MV-4-11 (cell line): ENCODE measurements at regions not wholly inside any gene's neighbourhood (a gene's known extent, or its start where the extent isn't known, plus 50 kb on each side); places are given as distances from the start of the nearest gene placed in this dataset.
A peak's percentile ranks its signal among the peaks of the same experiment; 100 is the strongest.
"Not testable (repeated sequence)": the region's sequence is repeated elsewhere in the genome, so short reads cannot be mapped to it uniquely, and the experiment has no call there.

ENCODE experiments used
- DNase-seq: peaks from one replicate; lab custom pipeline; 2025; lab: John Stamatoyannopoulos, UW

DNA sequence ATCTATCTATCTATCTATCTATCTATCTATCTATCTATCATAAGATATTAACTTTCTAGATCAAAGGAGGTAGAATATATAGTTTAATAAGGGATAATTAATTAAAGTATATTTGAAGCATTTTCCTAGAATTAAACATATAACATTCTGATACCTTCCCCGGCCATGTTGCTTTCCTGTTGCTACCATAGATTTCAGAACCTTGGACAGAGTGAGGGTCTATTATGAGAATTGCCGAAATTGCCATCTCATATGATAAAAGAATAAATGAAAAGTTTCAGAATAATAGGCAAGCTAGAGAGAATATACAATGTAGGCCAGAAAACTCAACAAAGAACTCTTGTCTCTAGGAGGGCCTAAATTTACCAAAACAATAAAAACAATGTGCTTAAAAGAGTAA, 706.1 kb upstream of the TMPRSS15 start:
- DNase-seq: no peak

DNA sequence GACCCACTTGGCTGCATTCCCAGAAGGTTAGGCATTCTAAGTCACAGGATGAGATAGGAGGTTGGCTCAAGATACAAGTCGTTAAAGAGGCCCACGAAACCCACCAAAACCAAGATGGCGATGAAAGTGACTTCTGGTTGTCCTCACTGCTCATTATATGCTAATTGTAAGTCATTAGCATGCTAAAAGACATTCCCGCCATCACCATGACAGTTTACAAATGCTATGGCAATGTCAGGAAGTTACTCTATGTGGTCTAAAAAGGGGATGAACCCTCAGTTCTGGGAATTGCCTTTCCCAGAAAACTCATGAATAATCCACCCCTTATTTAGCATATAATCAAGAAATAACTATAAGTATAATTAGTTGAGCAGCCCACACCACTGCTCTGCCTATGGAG, 715.7 kb upstream of the TMPRSS15 start:
- DNase-seq: not testable (repeated sequence)

DNA sequence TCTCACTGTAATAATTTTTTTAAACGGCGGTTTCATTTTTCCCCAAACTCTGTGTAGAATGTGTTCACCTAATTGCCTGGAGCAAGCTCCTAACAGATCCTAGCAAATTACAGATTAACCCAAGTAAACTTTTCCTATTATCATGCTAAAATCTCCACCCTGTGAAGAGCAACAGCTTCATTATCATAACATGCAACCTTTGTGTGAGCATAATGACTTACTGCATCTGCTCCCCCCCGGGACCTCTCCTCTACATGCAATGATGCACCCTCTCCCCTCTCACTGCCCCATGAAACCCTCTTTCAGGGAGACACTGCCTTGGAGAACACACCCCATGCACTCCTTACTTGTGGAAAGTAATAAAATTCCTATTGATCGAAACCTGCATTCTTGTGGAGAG, 717.0 kb upstream of the TMPRSS15 start:
- DNase-seq: no peak

DNA sequence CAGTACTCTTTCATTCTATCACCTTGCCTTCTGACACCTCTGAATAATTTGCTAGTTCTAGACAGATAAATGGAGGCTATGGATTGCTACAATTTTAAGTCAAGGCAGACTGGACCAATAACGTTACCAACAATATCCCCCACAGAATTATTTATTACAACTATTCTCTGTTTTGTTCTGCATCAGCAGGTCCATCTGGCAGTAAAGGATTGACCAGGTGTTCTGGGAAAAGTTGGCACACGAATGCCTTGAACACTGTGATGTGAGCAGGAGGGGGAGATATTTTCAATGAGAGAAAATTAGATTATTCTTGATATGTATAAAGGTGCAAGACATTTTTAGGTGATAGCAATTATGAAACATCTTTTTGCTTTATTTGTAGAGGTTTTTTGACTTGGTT, 718.8 kb upstream of the TMPRSS15 start:
- no peak for DNase-seq

DNA sequence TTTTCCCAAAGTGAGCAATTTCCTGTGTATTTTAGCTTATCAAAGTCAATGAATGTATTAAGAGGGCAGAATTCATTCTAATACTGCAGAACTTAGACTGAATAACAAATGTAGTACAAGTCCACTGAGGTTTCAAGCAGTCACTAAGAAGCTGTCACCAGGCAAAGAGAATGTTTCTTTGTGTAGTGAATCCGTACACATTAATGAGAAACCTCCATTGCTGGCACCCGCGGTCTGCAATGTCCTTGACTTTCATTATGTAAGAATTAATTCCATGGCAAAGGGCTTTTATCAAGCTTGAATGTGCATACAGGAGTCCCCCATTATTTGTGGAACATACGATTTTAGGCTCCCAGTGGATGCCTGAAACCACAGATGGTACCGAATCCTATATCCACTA, 719.5 kb upstream of the TMPRSS15 start:
- no peak for DNase-seq

DNA sequence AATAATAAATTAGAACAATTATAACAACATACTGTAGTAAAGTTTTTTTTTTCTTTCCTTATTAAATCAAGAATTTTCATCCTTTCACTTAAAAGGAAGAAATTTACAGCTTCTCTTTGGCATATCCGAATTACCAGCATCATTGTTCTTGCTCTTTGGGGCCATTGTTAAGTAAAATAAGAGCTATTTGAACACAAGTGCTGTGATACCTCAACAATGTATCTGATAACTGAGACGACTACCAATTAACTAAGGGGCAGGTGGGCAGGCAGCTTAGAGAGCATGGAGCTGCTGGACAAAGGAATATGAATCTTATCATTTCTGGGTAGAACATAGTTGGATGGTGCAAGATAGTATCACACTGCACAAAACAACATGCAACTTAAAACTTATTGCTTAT, 719.9 kb upstream of the TMPRSS15 start:
- DNase-seq: no peak

DNA sequence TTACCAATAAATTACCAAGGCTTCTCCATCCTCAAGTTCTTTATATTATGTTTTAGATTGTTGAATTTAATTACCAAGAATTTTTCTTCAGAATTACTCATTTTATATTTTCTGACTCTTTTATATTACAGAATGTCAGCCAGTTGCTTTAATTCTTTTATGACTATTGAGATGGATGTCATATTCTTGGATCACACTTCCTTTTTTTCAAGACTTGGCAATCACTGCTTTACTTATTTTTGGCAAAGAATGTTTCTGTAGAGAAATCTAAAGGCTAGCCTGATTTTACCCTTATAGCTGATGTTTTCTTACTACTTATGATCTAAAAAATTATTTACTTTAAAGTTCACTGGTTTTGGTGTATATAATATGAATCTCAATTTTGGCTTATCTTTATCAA, 721.1 kb upstream of the TMPRSS15 start:
- DNase-seq: no peak

DNA sequence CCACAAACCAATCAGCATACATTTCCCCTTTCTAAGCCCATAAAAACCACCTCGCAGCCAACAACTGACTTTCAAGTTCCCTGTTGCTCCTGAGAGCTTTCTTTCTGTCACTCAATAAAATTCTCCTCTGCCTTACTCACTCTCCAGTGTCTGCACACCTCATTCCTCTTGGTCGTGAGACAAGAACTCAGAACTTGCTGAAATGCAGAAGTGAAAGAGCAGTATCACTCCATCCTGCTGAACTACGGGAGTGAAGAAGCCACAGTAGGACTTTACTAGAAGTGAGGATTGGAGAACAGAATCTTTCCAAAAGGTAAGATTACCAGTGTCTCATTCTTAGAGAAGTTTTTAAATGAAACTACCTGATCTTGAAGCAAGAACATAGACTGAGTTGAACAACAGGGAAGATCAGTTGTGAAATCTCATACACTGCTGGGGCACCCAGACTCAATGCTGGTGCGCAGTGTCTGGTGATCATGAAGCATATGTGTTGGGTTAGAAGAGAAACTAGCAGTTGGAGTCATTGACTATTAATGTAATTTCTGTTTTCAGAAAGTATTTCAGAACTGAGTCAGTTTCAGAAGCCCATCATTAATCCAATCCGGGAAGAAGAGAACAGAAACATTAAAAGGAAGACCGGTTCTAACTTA, 726.9 kb upstream of the TMPRSS15 start:
- DNase-seq: peak; percentile 84

DNA sequence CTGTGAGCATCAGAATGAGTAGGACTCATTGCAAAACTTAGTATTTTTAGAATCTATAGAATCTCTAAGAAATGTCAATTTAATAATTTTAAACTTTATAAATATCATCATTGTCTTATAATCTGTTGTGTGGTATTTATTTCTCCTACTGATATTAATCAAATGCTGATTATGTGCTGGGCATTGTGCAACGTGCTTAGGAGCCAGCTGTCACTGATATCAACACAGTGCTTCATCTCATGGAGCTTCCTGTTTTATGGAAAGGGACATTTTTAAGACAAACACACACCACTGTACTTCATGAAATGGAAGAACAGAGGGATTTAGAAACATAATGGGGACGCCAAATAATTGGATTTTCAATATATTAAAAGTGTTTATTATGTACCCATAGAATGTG, 737.9 kb upstream of the TMPRSS15 start:
- peak; percentile 4 for DNase-seq

DNA sequence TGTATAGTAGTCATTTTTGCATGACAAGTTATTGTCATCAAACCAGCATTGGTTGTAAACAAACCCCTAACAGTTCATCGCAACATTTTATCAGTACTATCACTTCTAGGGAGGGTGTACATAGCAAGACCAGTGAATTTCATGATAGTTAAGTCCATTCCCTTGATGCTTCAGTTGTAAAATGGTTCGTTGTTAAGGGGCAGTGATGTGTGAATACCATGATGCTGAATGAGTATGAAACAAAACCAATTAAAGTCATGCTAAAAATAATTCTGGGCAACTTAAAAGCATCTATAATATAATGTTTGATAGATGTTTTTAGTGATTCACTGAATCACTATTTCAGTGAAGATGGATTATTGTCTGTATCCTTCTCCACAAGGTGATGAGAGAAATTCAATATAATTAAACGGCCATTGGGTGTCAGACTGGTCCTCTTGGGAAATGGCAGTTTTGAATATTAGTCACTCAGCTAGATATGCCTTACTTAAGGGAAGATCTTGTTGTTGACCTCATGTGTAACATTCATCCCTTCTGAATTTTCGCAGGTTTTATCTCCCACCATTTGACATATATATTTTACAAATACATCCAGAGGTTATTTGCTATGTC, 742.2 kb upstream of the TMPRSS15 start:
- no peak for DNase-seq

DNA sequence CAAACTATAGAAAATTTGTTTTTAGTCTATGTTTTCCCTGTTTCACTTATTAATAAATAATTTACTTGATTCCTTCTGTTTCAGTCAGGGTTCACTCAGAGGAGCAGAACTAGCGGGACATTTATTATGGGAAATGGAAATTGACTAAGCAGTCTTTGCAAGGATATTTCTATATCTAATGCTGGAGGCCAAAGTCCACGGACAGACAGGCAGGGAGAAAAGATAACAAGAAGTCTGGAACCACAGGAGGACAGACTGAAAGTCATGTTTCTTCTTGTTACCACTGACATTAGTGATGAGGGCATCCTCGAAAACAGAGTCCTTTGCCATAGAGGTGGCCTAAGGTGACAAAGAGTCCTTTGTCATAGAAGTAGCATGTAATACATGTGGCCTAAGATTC, 744.5 kb upstream of the TMPRSS15 start:
- DNase-seq: no peak

DNA sequence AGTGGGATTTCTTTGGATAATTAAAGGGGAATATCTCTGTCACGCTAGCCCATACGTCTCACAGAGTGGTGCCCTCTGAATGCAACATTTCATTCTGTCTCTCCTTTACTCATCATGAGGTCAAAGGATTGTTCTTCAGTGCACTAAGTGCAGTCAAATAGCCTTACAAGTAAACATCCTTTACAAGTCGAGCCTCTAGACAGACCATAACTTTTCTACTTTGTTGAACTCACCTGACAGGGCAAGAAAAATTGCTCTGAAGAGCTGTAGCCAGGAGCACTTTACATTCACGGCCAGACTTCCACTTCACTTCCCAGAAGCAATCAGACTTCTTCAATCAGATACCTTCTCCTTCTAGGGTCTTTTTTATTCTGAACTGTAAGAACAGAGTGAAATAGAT, 768.0 kb upstream of the TMPRSS15 start:
- DNase-seq: no peak

DNA sequence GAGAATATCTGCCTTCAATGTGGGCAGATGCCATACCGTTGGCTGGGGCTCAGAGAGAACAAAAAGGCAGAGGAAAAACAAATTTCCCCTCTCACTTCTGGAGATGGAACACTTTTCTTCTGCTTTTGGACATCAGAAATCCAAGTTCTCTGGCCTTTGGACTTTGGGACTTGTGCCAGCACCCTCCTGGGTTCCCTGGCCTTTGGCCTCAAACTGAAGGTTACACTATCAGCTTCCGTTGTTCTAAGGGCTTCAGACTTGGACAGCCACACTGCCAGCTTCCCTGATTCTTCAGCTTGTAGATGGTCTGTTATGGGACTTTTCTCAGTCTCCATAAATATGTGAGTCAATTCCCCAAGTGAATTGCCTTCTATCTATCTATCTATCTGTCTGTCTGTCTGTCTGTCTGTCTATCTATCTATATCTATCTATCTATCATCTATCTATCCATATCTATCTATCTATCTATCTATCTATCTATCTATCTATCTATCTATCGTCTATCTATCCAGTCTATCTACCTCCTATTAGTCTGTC, 778.1 kb upstream of the TMPRSS15 start:
- DNase-seq: no peak

DNA sequence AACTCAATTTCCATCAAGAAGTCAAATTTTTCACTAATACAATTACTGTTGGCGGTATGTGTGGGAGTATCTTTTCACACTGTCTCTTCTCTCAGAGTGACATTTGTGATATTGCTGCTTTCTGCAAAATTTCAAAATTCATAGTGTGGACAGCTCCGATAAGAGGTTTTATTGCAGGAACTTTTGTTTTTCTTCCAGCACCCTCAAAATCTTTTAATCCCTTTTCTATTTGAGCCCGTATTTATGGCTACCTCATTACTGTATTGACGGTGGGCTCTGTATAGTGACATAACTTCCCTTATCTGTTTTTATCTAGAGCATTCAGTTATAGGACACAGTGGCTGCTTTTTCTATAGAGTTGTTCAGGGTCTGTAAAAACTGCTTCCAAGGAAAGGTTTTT, 794.4 kb upstream of the TMPRSS15 start:
- no peak for DNase-seq

DNA sequence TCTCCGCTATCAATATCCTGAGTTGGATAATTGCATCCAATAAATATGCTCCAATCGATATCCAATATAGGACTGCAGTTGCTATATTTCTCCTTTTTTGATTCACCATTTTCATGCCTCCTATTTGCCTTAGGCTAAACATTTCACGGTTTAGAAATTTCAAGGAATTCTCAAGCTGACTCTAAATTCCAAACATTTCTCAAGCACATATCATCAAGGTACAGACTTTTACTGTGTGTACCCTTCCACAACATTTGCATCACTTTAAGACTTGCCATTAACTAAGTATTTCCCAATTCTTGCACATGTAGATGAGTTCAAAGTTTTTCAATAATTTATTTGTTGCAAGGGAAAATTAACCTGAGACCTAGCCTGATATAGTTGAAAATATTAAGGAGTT, 795.2 kb upstream of the TMPRSS15 start:
- no peak for DNase-seq

DNA sequence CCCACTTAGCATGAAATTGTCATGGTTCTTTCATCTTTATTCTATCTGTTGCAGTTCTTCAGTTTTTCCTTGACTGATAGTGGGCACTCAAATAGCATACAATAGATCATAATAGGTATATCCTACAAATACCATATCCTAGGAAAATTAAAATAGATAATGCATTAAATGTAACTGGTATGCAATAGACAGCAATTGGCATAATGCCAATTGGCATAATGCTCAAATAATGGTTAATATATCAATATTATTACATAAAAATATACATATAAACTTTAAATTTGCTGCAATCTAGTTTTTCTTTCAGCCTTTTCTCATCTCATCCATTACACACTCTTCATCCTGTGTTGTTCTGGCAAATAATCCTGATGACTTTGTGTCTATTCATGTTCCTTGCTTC, 814.6 kb upstream of the TMPRSS15 start:
- DNase-seq: no peak

DNA sequence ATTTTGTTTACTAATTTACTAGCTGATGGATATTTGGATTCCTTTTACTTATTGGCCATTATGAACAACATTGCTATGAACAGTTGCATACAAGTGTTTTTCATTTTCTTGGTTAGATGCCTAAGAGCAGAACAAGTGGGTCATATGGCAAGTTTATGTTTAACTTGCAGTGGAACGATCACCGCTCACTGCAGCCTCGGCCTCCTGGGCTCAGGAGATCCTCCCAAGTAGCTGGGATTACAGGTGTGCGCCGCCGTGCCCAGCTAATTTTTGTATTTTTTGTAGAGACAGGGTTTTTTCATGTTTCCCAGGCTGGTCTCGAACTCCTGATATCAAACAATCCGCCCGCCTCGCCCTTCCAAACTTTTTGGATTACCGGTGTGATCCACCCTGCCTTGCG, 820.5 kb upstream of the TMPRSS15 start:
- DNase-seq: no peak

DNA sequence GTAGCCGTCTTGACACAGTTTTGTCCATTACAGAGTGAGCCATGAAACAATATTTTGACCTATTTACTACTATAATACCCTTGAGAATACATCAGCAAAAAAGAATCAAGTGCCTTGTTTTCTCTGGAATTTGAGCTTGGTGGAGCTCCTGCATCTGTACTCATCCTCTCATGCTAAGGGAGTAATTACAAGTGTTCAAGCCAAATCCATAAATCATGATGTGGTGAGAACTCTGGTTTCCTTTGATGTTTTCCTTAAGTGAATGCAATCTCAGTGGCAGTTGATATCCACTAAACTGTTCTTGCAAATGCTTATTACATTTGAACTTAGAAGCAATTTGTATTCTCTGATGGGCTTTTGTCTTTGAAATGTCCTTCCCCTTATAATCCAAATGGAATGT, 824.6 kb upstream of the TMPRSS15 start:
- no peak for DNase-seq

DNA sequence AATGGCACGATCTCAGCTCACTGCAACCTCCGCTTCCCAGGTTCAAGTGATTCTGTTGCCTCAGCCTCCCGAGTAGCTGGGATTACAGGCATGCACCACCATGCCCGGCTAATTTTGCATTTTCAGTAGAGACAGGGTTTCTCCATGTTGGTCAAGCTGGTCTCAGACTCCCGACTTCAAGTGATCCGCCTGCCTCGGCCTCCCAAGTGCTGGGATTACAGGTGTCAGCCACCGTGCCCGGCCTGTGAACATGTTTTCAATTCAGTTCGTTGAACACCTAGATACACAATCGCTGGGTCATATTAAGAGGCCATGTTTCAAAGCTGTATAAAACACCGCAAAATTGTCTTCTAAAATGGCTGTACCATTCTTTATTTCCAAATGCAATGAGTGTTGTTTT, 830.3 kb upstream of the TMPRSS15 start:
- not testable (repeated sequence) for DNase-seq

DNA sequence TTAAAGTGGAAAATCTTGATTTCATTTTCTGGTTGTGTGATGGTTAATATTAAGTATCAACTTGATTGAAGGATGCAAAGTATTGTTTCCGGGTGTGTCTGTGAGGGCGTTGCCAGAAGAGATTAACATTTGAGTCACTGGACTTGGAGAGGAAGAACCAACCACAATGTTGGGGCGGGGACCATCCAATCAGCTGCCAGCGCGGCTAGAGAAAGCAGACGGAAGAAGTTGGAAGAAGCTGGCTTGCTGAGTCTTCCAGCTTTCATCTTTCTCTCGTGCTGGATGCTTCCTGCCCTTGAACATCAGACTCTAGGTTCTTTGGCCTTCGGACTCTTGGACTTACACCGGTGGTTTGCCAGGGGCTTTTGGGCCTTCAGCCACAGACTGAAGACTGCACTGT, 832.6 kb upstream of the TMPRSS15 start:
- no peak for DNase-seq

DNA sequence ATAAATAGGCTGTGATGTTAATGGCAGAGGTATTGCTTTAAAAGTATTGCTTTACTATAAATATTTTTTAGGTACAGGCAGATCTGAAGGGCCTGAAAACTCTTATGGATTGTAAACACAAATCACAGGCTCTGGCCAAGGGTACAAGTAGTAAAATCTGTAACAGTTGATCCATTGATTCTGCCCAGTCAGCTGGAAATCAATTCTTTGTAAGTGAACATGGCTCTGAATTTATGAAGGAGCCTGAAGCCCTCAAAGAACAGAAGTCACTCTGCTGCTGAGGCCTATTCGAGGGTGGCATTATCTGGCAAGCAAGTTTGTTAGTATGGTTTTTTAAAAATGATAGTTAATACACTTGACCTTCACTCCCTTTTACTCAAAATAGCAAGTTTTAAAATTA, 834.0 kb upstream of the TMPRSS15 start:
- DNase-seq: no peak

DNA sequence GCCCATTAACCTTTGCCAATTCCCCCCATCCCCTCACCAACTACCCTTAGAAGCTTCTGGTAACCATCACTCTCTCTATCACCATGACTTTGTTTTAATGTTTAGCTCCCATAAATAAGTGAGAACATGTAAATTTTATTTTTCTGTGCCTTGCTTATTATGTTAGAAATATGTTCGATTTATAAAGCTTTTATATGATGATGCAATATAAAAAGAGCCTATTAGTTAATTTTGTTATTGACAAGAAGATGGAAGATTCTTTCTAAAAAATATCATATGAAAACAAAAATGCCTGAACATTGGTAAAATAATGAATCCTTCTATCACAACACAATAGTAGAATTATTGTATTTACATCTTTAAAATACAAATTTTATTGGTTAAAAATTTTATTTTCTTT, 836.1 kb upstream of the TMPRSS15 start:
- no peak for DNase-seq

DNA sequence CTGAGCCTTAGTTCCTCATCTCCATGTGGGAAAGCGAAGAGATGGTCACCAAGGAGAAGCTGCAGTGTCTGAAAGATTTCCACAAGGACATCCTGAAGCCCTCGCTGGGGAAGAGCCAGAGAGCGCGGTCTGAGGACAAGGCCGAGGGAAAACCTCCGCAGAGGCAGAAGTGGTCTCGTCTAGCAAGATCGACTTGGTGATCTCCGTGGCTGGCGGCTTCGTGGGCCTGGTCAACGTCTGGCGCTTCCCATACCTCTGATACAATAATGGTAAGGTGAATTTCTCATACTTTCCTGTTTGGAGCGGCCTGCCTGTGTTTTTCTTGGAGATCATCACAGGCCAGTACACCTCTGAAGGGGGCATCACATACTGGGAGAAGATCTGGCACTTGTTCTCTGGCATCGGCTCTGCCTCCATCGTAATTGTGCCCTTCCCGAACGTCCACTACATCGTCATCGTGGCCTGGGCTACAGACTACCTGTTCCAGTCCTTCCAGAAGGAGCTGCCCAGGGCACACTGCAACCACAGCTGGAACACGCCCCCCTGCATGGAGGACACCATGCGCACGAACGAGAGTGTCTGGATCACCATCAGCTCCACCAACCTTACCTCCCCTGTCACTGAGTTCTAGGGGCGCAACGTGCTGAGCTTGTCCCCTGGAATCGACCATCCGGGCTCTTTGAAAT, 841.1 kb upstream of the TMPRSS15 start:
- DNase-seq: no peak

DNA sequence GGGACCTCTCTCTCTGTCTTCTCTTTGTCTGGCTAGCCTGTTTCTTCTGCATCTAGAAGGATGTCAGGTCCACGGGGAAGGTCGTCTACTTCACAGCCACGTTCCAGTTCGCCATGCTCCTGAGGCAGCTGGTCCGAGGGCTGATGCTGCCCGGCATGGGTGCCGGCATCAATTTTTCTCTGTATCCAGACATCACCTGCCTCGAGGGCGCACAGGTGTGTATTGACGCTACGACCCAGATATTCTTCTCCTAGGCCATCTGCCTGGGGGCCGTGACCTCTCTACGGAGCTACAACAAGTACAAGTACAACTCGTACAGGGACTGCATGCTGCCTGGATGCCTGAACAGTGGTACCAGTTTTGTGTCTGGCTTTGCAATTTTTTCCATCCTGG, 841.6 kb upstream of the TMPRSS15 start:
- no peak for DNase-seq
